SK-N-SH (cell line): ENCODE measurements at regions not wholly inside any gene's neighbourhood (a gene's known extent, or its start where the extent isn't known, plus 50 kb on each side); places are given as distances from the start of the nearest gene placed in this dataset.
"Not testable (repeated sequence)": the region's sequence is repeated elsewhere in the genome, so short reads cannot be mapped to it uniquely, and the experiment has no call there.

ENCODE experiments used
- CTCF ChIA-PET: fragments of 300-600, 350-600 bp; formaldehyde crosslinking; extraction: SDS; loops from one replicate; lab custom pipeline; 2021; lab: Yijun Ruan, JAX
- POLR2A ChIA-PET: fragments of 350-600 bp; sonication (Branson Sonifier 250); formaldehyde crosslinking; extraction: SDS; loops from one replicate; lab custom pipeline; 2020; ENCODE audit warnings: antibody characterized with exemption, inconsistent platforms; lab: Yijun Ruan, JAX
- DNase-seq: peaks from one replicate; pipeline ENCODE4 v3.0.0; 2012
- H2AFZ ChIP-seq: fragments of 200-600 bp; sonication (generic); 2 replicates; pipeline ENCODE4 v1.8.1; 2016; ENCODE audit warnings: antibody characterized with exemption, mild to moderate bottlenecking, low read depth
- H3F3A ChIP-seq: fragments of 200-600 bp; sonication (generic); replicated peaks from 2 replicates; pipeline ENCODE3; 2016; ENCODE audit warnings: antibody characterized with exemption, mild to moderate bottlenecking; ENCODE audit not compliant: insufficient read depth
- H3K27ac ChIP-seq, 2 experiments: fragments of 200-500 bp in 1 of 2; fragments of 200-600 bp in 1 of 2; sonication (Bioruptor generic) in 1 of 2; sonication (generic), shearing (Covaris generic) in 1 of 2; 2 replicates each; pipeline versions ENCODE4 v1.5.1 to v1.6.1; 2014 to 2016; ENCODE audit warnings: low read depth in 2 of 2, inconsistent platforms in 1 of 2, low read length in 1 of 2, mild to moderate bottlenecking in 1 of 2, mixed read lengths in 1 of 2
- H3K27me3 ChIP-seq: fragments of 200-600 bp; sonication (generic), shearing (Covaris generic); 2 replicates; pipeline ENCODE4 v1.6.1; 2016; ENCODE audit warnings: mixed run types; ENCODE audit not compliant: insufficient read depth
- H3K36me3 ChIP-seq, 2 experiments: fragments of 200-500 bp in 1 of 2; fragments of 200-600 bp in 1 of 2; sonication (Bioruptor generic) in 1 of 2; sonication (generic) in 1 of 2; replicated peaks in 1 of 2; 2 replicates each; pipeline versions ENCODE3 to v1.5.1; 2014 to 2016; ENCODE audit warnings: low read length in 1 of 2, mild to moderate bottlenecking in 1 of 2; ENCODE audit not compliant: insufficient read depth in 2 of 2, control insufficient read depth in 1 of 2
- H3K4me1 ChIP-seq, 2 experiments: fragments of 200-500 bp in 1 of 2; fragments of 200-600 bp in 1 of 2; sonication (Bioruptor generic) in 1 of 2; sonication (generic), shearing (Covaris generic) in 1 of 2; 2 replicates each; pipeline versions ENCODE4 v1.5.1 to v1.6.1; 2014 to 2016; ENCODE audit warnings: low read depth in 1 of 2, low read length in 1 of 2, mixed run types in 1 of 2; ENCODE audit not compliant: insufficient read depth in 2 of 2, control insufficient read depth in 1 of 2
- H3K4me2 ChIP-seq: fragments of 200-600 bp; sonication (generic), shearing (Covaris generic); 2 replicates; pipeline ENCODE4 v1.6.1; 2017; ENCODE audit warnings: mixed run types
- H3K4me3 ChIP-seq, 2 experiments: fragments of 200-500 bp in 1 of 2; fragments of 200-600 bp in 1 of 2; sonication (Bioruptor generic) in 1 of 2; sonication (generic), shearing (Covaris generic) in 1 of 2; 2 replicates each; pipeline versions ENCODE4 v1.5.1 to v1.8.1; 2014 to 2016; ENCODE audit warnings: low read depth in 2 of 2, inconsistent platforms in 1 of 2, low read length in 1 of 2, mild to moderate bottlenecking in 1 of 2, mixed read lengths in 1 of 2, moderate library complexity in 1 of 2
- H3K79me2 ChIP-seq: fragments of 200-600 bp; sonication (generic); 2 replicates; pipeline ENCODE4 v1.8.1; 2017; ENCODE audit warnings: mild to moderate bottlenecking; ENCODE audit not compliant: insufficient read depth
- H3K9ac ChIP-seq: fragments of 200-600 bp; sonication (generic); 2 replicates; pipeline ENCODE4 v1.6.1; 2017; ENCODE audit warnings: mixed run types
- H3K9me2 ChIP-seq: fragments of 200-600 bp; sonication (generic); 2 replicates; pipeline ENCODE4 v1.6.1; 2017; ENCODE audit warnings: mixed run types
- H3K9me3 ChIP-seq: fragments of 200-600 bp; sonication (generic); 2 replicates; pipeline ENCODE4 v1.6.1; 2017; ENCODE audit warnings: mixed run types, mild to moderate bottlenecking, moderate library complexity
- H4K20me1 ChIP-seq: fragments of 200-600 bp; sonication (generic); 2 replicates; pipeline ENCODE4 v1.6.1; 2017; ENCODE audit warnings: mild to moderate bottlenecking, mixed run types; ENCODE audit not compliant: insufficient read depth
- CTCF ChIP-seq: fragments of 200-600 bp; sonication (generic); IDR thresholded peaks from 2 replicates; pipeline ENCODE4 v1.6.1; 2017; ENCODE audit warnings: antibody characterized with exemption, mild to moderate bottlenecking, moderate library complexity
- ELF1 ChIP-seq: IDR thresholded peaks from 2 replicates; pipeline ENCODE4 v1.4.0; 2012
- EP300 ChIP-seq, 2 experiments: IDR thresholded peaks; 2 replicates each; pipeline versions ENCODE4 v1.4.0 to v1.6.1; 2012; ENCODE audit warnings: borderline replicate concordance in 1 of 2, low read depth in 1 of 2, low read length in 1 of 2
- EZH2phosphoT487 ChIP-seq: fragments of 200-600 bp; sonication (generic); IDR thresholded peaks from 2 replicates; pipeline ENCODE4 v1.6.1; 2017; ENCODE audit warnings: low read depth, mixed run types, mild to moderate bottlenecking, antibody characterized with exemption, moderate library complexity, borderline replicate concordance
- FOSL2 ChIP-seq: IDR thresholded peaks from 2 replicates; pipeline ENCODE4 v1.4.0; 2012; ENCODE audit warnings: low read depth, mild to moderate bottlenecking, moderate library complexity, borderline replicate concordance
- FOXJ3 ChIP-seq: sonication (generic); formaldehyde crosslinking; IDR thresholded peaks from 2 replicates; pipeline ENCODE4 v1.5.1; 2020; ENCODE audit warnings: mild to moderate bottlenecking, missing genetic modification reagents
- GATA2 ChIP-seq: sonication (generic); formaldehyde crosslinking; IDR thresholded peaks from 2 replicates; pipeline ENCODE4 v1.5.0; 2020; ENCODE audit warnings: mild to moderate bottlenecking, missing genetic modification reagents
- MAX ChIP-seq: IDR thresholded peaks from 2 replicates; pipeline ENCODE4 v1.4.0; 2012; ENCODE audit warnings: low read depth
- MEF2A ChIP-seq: IDR thresholded peaks from 2 replicates; pipeline ENCODE4 v1.4.0; 2012; ENCODE audit warnings: low read depth, borderline replicate concordance
- MXI1 ChIP-seq: IDR thresholded peaks from 2 replicates; pipeline ENCODE4 v1.6.1; 2012; ENCODE audit warnings: mild to moderate bottlenecking, low read depth, low read length, improper control_type of control experiment
- NFIC ChIP-seq: IDR thresholded peaks from 2 replicates; pipeline ENCODE4 v1.4.0; 2012; ENCODE audit warnings: borderline replicate concordance
- RAD21 ChIP-seq: IDR thresholded peaks from 2 replicates; pipeline ENCODE4 v1.6.1; 2012; ENCODE audit warnings: mild to moderate bottlenecking, low read length
- RCOR1 ChIP-seq: fragments of 150-350 bp; IDR thresholded peaks from 2 replicates; pipeline ENCODE4 v1.6.1; 2017; ENCODE audit warnings: antibody characterized with exemption, low read length
- RFX5 ChIP-seq: IDR thresholded peaks from 2 replicates; pipeline ENCODE4 v1.6.1; 2012; ENCODE audit warnings: mild to moderate bottlenecking, improper control_type of control experiment, low read length
- SIN3A ChIP-seq: IDR thresholded peaks from 2 replicates; pipeline ENCODE4 v1.6.1; 2012; ENCODE audit warnings: low read depth, mild to moderate bottlenecking, low read length, moderate library complexity, borderline replicate concordance
- TEAD4 ChIP-seq: IDR thresholded peaks from 2 replicates; pipeline ENCODE4 v1.4.0; 2012; ENCODE audit warnings: mild to moderate bottlenecking, borderline replicate concordance; ENCODE audit not compliant: insufficient read depth
- USF1 ChIP-seq: IDR thresholded peaks from 2 replicates; pipeline ENCODE4 v1.4.0; 2012; ENCODE audit warnings: low read depth, borderline replicate concordance
- USF2 ChIP-seq: fragments of 150-350 bp; IDR thresholded peaks from 2 replicates; pipeline ENCODE4 v1.6.1; 2017; ENCODE audit warnings: antibody characterized with exemption, low read length, low read depth, borderline replicate concordance
- ZBTB33 ChIP-seq: IDR thresholded peaks from 2 replicates; pipeline ENCODE4 v1.4.0; 2012; ENCODE audit warnings: low read depth, borderline replicate concordance
- WGBS: methylation state at CpG from one replicate; pipeline ENCODE4 v1.1.6; 2017; ENCODE audit warnings: low lambda C conversion rate; 5-methylcytosine and 5-hydroxymethylcytosine counted together

GRCh38 chr2:14082640-14083039 is 549.9 kb upstream of the LRATD1 start:
- POLR2A ChIA-PET, result no interaction called here

GRCh38 chr2:14094592-14094991 is 537.9 kb upstream of the LRATD1 start:
- no peaks in the 10 kb centered on the region for H3K79me2 ChIP-seq
- no peaks in the 10 kb centered on the region for H3K4me1 ChIP-seq
- H3K36me3 ChIP-seq, result no peaks in the 10 kb centered on the region
- H3F3A ChIP-seq, result no peaks in the 10 kb centered on the region
- no peaks in the 10 kb centered on the region for H3K9me3 ChIP-seq
- H4K20me1 ChIP-seq, result no peaks in the 10 kb centered on the region
- no peak overlapping the region for H2AFZ ChIP-seq
- POLR2A ChIA-PET, result no interaction called here
- H3K4me3 ChIP-seq, result no peak overlapping the region
- CTCF ChIA-PET, result interaction anchor here (1.0 kb wide), 1 partner anchor 21 kb away, joined by 3 read pairs; no protein-coding TSS in a partner anchor
- WGBS, result 68% methylated on average over 1 of the region's 1 CpG
- no peaks in the 10 kb centered on the region for H3K27me3 ChIP-seq
- H3K9ac ChIP-seq, result no peak overlapping the region
- no peak for TF ChIP-seq FOXJ3 (CRISPR knock-in tag)
- TF ChIP-seq MXI1, result no peak
- no peak for TF ChIP-seq USF1
- no peak for TF ChIP-seq MAX
- no peak for TF ChIP-seq NFIC
- TF ChIP-seq ZBTB33, result no peak
- TF ChIP-seq EZH2phosphoT487, result no peak
- no peak for TF ChIP-seq SIN3A
- no peak for TF ChIP-seq RCOR1
- no peak for TF ChIP-seq ELF1
- no peak for TF ChIP-seq RAD21
- TF ChIP-seq RFX5, result no peak
- no peak for TF ChIP-seq CTCF
- no peak for TF ChIP-seq GATA2 (CRISPR knock-in tag)
- TF ChIP-seq TEAD4, result no peak
- TF ChIP-seq MEF2A, result no peak
- no peak for TF ChIP-seq EP300 (IDR thresholded peaks at IDR 0.05; ENCODE audit: borderline replicate concordance in 1 of 2, low read depth in 1 of 2, low read length in 1 of 2)
- no peak for TF ChIP-seq FOSL2
- no peak overlapping the region for H3K4me2 ChIP-seq
- no peak overlapping the region for H3K27ac ChIP-seq
- no peaks in the 10 kb centered on the region for H3K9me2 ChIP-seq
- no peak for DNase-seq

More at GRCh38 chr2:14082640-14083039, 549.9 kb upstream of the LRATD1 start:
- Histone ChIP-seq H3K79me2 (no peaks in the 10 kb centered on the region), H3K9ac (no peak overlapping the region), H2AFZ (no peak overlapping the region), H4K20me1 (no peaks in the 10 kb centered on the region), H3K9me3 (no peaks in the 10 kb centered on the region; the same call in 1 of the 2 replicates), H3K4me3 (no peak overlapping the region), H3K27me3 (no peaks in the 10 kb centered on the region), H3K9me2 (no peaks in the 10 kb centered on the region), H3K27ac (no peak overlapping the region), H3F3A (no peaks in the 10 kb centered on the region), H3K4me2 (no peak overlapping the region), H3K36me3 (no peaks in the 10 kb centered on the region)
- 50% methylated on average over 3 of the region's 5 CpGs for WGBS
- CTCF ChIA-PET, result no interaction called here
- no peak for DNase-seq
- no peak for TF ChIP-seq USF2
- TF ChIP-seq, all 33 proteins: peak for 0
- H3K4me1 ChIP-seq, result no peaks in the 10 kb centered on the region

GRCh38 chr2:14099101-14099500 is 533.4 kb upstream of the LRATD1 start:
- POLR2A ChIA-PET, H3K9me2 ChIP-seq, H4K20me1 ChIP-seq, H3K9me3 ChIP-seq, H3K27ac ChIP-seq, H3K27me3 ChIP-seq, H3K4me1 ChIP-seq, H3K9ac ChIP-seq, H3K4me2 ChIP-seq, H3K36me3 ChIP-seq, H3F3A ChIP-seq, H3K4me3 ChIP-seq, H3K79me2 ChIP-seq, CTCF ChIA-PET, H2AFZ ChIP-seq, DNase-seq: not testable (repeated sequence)
- 50% methylated on average over 9 of the region's 9 CpGs for WGBS
